Gastroesophageal sphincter (tissue), 3 donors: ENCODE measurements at regions not wholly inside any gene's neighbourhood (a gene's known extent, or its start where the extent isn't known, plus 50 kb on each side); places are given as distances from the start of the nearest gene placed in this dataset.

Experiments
- EP300 ChIP-seq: sonication (generic); formaldehyde crosslinking; IDR thresholded peaks from one replicate; pipeline ENCODE4 v1.6.1; 2017; ENCODE audit warnings: antibody characterized with exemption, mild to moderate bottlenecking
- POLR2A ChIP-seq, 2 donors: fragments of 450-650 bp; IDR thresholded peaks; one replicate each; pipeline ENCODE4 v1.6.1; 2017; ENCODE audit warnings: antibody characterized with exemption in 2 of 2, mild to moderate bottlenecking in 2 of 2, moderate library complexity in 1 of 2
- POLR2AphosphoS5 ChIP-seq: sonication (generic); formaldehyde crosslinking; IDR thresholded peaks from one replicate; pipeline ENCODE4 v1.6.1; 2017; ENCODE audit warnings: antibody characterized with exemption
- TF ChIP-seq, protein P1 (sequence below), 4 experiments: fragments of 200-600 bp in 2 of 4; fragments of 450-650 bp in 2 of 4; sonication (generic) in 1 of 4; IDR thresholded peaks; one replicate each; pipeline ENCODE4 v1.5.1; 2017 to 2019; ENCODE audit warnings: antibody characterized with exemption in 4 of 4, mild to moderate bottlenecking in 2 of 4, moderate library complexity in 2 of 4

GRCh38 chr12:27179400-27180214, 64.5 kb upstream of the STK38L start:
- peak; percentile 88 for TF ChIP-seq POLR2AphosphoS5
- TF ChIP-seq, protein P1, sequence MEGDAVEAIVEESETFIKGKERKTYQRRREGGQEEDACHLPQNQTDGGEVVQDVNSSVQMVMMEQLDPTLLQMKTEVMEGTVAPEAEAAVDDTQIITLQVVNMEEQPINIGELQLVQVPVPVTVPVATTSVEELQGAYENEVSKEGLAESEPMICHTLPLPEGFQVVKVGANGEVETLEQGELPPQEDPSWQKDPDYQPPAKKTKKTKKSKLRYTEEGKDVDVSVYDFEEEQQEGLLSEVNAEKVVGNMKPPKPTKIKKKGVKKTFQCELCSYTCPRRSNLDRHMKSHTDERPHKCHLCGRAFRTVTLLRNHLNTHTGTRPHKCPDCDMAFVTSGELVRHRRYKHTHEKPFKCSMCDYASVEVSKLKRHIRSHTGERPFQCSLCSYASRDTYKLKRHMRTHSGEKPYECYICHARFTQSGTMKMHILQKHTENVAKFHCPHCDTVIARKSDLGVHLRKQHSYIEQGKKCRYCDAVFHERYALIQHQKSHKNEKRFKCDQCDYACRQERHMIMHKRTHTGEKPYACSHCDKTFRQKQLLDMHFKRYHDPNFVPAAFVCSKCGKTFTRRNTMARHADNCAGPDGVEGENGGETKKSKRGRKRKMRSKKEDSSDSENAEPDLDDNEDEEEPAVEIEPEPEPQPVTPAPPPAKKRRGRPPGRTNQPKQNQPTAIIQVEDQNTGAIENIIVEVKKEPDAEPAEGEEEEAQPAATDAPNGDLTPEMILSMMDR (IDR thresholded peaks at IDR 0.05) = no peak
- TF ChIP-seq EP300 = no peak
- TF ChIP-seq POLR2A (IDR thresholded peaks at IDR 0.05) = no peak
